ENCODE measurements at regions not wholly inside any gene's neighbourhood (a gene's known extent, or its start where the extent isn't known, plus 50 kb on each side); places are given as distances from the start of the nearest gene placed in this dataset.

GRCh38 chr9:97136421-97136820 is 97.5 kb upstream of the CTSV start:
- TF ChIP-seq POLR2A (IDR thresholded peaks at IDR 0.05) = no peak
- TF ChIP-seq, protein P1, sequence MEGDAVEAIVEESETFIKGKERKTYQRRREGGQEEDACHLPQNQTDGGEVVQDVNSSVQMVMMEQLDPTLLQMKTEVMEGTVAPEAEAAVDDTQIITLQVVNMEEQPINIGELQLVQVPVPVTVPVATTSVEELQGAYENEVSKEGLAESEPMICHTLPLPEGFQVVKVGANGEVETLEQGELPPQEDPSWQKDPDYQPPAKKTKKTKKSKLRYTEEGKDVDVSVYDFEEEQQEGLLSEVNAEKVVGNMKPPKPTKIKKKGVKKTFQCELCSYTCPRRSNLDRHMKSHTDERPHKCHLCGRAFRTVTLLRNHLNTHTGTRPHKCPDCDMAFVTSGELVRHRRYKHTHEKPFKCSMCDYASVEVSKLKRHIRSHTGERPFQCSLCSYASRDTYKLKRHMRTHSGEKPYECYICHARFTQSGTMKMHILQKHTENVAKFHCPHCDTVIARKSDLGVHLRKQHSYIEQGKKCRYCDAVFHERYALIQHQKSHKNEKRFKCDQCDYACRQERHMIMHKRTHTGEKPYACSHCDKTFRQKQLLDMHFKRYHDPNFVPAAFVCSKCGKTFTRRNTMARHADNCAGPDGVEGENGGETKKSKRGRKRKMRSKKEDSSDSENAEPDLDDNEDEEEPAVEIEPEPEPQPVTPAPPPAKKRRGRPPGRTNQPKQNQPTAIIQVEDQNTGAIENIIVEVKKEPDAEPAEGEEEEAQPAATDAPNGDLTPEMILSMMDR (IDR thresholded peaks at IDR 0.05) = no peak
